ENCODE measurements at regions not wholly inside any gene's neighbourhood (a gene's known extent, or its start where the extent isn't known, plus 50 kb on each side); places are given as distances from the start of the nearest gene placed in this dataset.
A peak's percentile ranks its signal among the peaks of the same experiment; 100 is the strongest.

GRCh38 chr5:174310243-174310642 lies 264.7 kb downstream of the NSG2 start:
- no peak overlapping the region for H3K27ac ChIP-seq
- H3K36me3 ChIP-seq: no peaks in the 10 kb centered on the region
- TF ChIP-seq POLR2A (IDR thresholded peaks at IDR 0.05) (no peak), CTCF (IDR thresholded peaks at IDR 0.05) (no peak), EP300 (IDR thresholded peaks at IDR 0.05) (no peak)
- no peaks in the 10 kb centered on the region for H3K9me3 ChIP-seq
- WGBS, 3 donors: 74 to 85% (median 84%) methylated on average over 10 of the region's 10 CpGs
- H3K4me3 ChIP-seq: no peak overlapping the region
- intact Hi-C loops (cut with DNase I): loop anchor here in 2 of 4 donors (5.0 to 10.0 kb wide), 3 partner anchors 255 to 695 kb away; partner anchors contain the start of gene BOD1 (in 1 of the 2)
- no peaks in the 10 kb centered on the region for H3K27me3 ChIP-seq
- DNase-seq: no peak
- no peaks in the 10 kb centered on the region for H3K4me1 ChIP-seq (ENCODE audit: insufficient read depth)

GRCh38 chr5:174310706-174311105 lies 265.2 kb downstream of the NSG2 start:
- intact Hi-C loops (cut with DNase I): loop anchor here in 2 of 4 donors (5.0 to 10.0 kb wide), 3 partner anchors 256 to 696 kb away; partner anchors contain the start of gene BOD1 (in 1 of the 2)
- H3K36me3 ChIP-seq: no peaks in the 10 kb centered on the region
- no peak overlapping the region for H3K4me3 ChIP-seq
- no peaks in the 10 kb centered on the region for H3K9me3 ChIP-seq
- no peak overlapping the region for H3K27ac ChIP-seq
- DNase-seq: no peak
- 74 to 86% (median 86%) methylated on average over 4 of the region's 4 CpGs for WGBS, 3 donors
- H3K27me3 ChIP-seq: no peaks in the 10 kb centered on the region
- TF ChIP-seq EP300 (IDR thresholded peaks at IDR 0.05): no peak
- H3K4me1 ChIP-seq (ENCODE audit: insufficient read depth): no peaks in the 10 kb centered on the region

- WGBS, 3 donors: 79 to 90% (median 88%) methylated on average over 14 to 17 of the region's 17 CpGs
- H3K27me3 ChIP-seq: no peaks in the 10 kb centered on the region
- no peaks in the 10 kb centered on the region for H3K9me3 ChIP-seq
- no peaks in the 10 kb centered on the region for H3K4me1 ChIP-seq (ENCODE audit: insufficient read depth)
- no peak overlapping the region for H3K4me3 ChIP-seq
- H3K36me3 ChIP-seq: no peaks in the 10 kb centered on the region
- TF ChIP-seq CTCF (IDR thresholded peaks at IDR 0.05) (no peak), EP300 (IDR thresholded peaks at IDR 0.05) (no peak), POLR2A (IDR thresholded peaks at IDR 0.05) (no peak)
- intact Hi-C loops (cut with DNase I): loop anchor here in 2 of 4 donors (5.0 to 10.0 kb wide), 3 partner anchors 256 to 696 kb away; partner anchors contain the start of gene BOD1 (in 1 of the 2)
- DNase-seq: no peak
- H3K27ac ChIP-seq: no peak overlapping the region
These were observed 265.6 kb downstream of the NSG2 start for GRCh38 chr5:174311121-174311520.

- Histone ChIP-seq H3K4me3 (peak overlapping the region; percentile 36), H3K27ac (no peak overlapping the region), H3K36me3 (no peaks in the 10 kb centered on the region), H3K4me1 (ENCODE audit: insufficient read depth) (no peaks in the 10 kb centered on the region), H3K9me3 (no peaks in the 10 kb centered on the region), H3K27me3 (no peaks in the 10 kb centered on the region)
- TF ChIP-seq POLR2A (IDR thresholded peaks at IDR 0.05) (no peak), EP300 (IDR thresholded peaks at IDR 0.05) (no peak), CTCF (IDR thresholded peaks at IDR 0.05) (peak; percentile 62 to 80 (median 78))
- WGBS, 3 donors: 7 to 12% (median 8%) methylated on average over 25 to 58 of the region's 58 CpGs
- intact Hi-C loops (cut with DNase I): loop anchor here in 2 of 4 donors (5.0 to 10.0 kb wide), 3 partner anchors 257 to 697 kb away; partner anchors contain the start of gene BOD1 (in 1 of the 2)
- peak; percentile 61 to 86 (median 76) for DNase-seq
These were observed 266.2 kb downstream of the NSG2 start for GRCh38 chr5:174311531-174312269.

- no peaks in the 10 kb centered on the region for H3K27me3 ChIP-seq
- no peaks in the 10 kb centered on the region for H3K9me3 ChIP-seq
- intact Hi-C loops (cut with DNase I): loop anchor here in 2 of 4 donors (5.0 to 10.0 kb wide), 3 partner anchors 257 to 697 kb away; partner anchors contain the start of gene BOD1 (in 1 of the 2)
- H3K36me3 ChIP-seq: no peaks in the 10 kb centered on the region
- H3K4me1 ChIP-seq (ENCODE audit: insufficient read depth): no peaks in the 10 kb centered on the region
- H3K27ac ChIP-seq: no peak overlapping the region
- H3K4me3 ChIP-seq: no peak overlapping the region
- no peak for DNase-seq
- 16 to 23% (median 18%) methylated on average over 18 to 25 of the region's 25 CpGs for WGBS, 3 donors
- TF ChIP-seq CTCF (IDR thresholded peaks at IDR 0.05) (peak in 2 of 3 donors; percentile 1 to 13), POLR2A (IDR thresholded peaks at IDR 0.05) (no peak)
These were observed 266.7 kb downstream of the NSG2 start for GRCh38 chr5:174312270-174312617.
